Stimulated activated CD8-positive, alpha-beta memory T cell treated with anti-CD3 and anti-CD28 coated beads, Interleukin-15, amount 100 ng/mL, for 24 hours (primary cell): ENCODE measurements at regions not wholly inside any gene's neighbourhood (a gene's known extent, or its start where the extent isn't known, plus 50 kb on each side); places are given as distances from the start of the nearest gene placed in this dataset.

Source experiments
- DNase-seq: peaks from one replicate; pipeline ENCODE4 v3.0.0-alpha.2; 2020; ENCODE audit warnings: low read depth

GRCh38 chr22:47593291-47593690, 830.8 kb downstream of the TBC1D22A start:
- no peak for DNase-seq

DNA sequence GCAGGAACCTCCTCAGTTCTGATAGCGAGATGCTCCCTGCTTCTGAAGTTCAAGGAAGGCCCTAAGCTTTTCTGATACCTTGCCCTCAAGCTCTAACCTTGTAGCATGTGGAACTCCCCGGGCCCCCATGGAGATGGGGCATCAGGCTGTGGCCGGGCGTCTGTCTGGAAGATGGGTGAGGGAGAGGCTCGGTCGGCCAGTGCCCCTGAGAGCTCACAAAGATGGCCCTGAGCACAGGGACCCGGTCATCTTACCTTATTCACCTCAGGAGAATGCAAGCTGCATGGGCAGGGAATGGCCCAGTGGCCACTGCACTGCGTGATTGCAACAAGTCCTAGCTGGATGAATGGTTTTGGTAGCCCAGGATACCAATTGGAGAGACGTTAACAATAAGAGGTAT, 830.3 kb downstream of the TBC1D22A start:
- no peak for DNase-seq

DNA sequence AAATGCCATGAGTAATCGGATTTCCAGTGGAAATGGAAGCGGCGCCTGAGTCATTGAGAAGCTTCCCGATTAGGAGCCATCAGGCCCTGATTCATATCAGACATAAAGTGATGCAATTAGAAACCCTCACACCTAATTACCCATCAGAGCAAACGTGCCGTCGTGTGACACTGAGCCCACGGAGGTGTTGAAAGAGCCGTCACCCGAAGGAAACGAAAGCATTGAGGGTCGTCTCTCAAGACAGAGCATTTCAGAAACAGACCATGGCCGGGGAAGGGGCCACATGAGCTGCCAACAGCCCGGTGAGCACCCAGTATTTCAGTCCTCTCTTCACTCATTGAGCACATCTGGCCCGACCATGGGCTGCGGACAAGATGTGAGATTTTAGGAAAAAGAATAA, 829.3 kb downstream of the TBC1D22A start:
- no peak for DNase-seq

GRCh38 chr22:47591016-47591415, 828.6 kb downstream of the TBC1D22A start:
- DNase-seq, result no peak

GRCh38 chr22:47589271-47590250, 827.1 kb downstream of the TBC1D22A start:
- no peak for DNase-seq

DNA sequence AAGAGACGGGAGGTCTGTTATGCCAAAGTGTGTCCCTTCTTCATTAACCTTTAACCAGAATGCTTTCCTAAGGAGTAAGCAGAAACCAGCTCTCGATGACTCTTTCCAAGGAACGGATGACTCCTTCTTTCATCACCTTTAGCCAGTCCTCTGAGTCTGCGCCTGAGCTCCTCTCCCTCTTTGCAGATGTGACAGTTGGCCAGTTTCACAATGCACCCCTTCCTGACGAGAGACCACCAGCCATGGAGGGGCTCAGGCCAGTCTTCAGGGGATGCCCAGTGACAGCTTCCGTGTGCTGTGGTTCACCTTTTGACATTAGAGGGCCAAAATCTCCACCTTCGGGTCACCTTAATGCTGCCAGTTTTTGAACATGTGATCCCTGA, 826.1 kb downstream of the TBC1D22A start:
- no peak for DNase-seq

DNA sequence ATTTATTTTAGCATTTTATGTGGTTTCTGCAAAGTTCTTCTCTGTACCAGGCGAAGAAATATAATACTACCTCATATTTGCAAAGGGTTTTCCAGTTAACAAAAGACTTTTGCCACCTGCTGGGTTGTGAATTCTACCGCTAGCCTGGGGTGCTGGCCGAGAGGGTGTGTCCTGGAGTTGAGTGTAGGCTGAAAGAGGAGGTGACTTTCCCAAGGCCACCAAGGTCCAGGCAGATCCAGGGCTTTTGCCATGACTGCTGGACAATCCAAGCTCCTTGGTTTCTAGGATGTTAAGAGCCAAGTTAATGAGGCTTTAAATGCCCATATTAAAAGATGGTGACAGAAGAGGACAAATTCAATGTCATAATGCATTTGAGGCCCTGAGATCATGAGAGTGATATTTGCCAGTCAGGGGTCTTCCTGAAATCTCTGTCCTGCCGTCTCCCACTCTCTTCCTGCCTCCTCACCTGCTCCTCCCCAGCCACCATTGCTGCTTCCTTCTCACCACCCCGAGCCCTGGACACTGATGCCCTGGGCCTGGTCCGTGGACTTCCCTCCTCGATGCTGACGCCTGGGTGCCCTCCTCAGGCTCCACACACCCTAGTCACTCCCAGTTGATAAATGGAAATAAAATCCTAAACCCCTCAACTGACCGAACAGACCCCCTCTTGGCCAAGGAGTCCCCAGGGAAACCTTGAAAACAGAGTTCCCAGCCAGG, 825.6 kb downstream of the TBC1D22A start:
- no peak for DNase-seq

GRCh38 chr22:47587361-47587760, 824.9 kb downstream of the TBC1D22A start:
- no peak for DNase-seq

GRCh38 chr22:47586946-47587345, 824.5 kb downstream of the TBC1D22A start:
- DNase-seq, result no peak

GRCh38 chr22:47586038-47586437, 823.6 kb downstream of the TBC1D22A start:
- DNase-seq, result no peak

DNA sequence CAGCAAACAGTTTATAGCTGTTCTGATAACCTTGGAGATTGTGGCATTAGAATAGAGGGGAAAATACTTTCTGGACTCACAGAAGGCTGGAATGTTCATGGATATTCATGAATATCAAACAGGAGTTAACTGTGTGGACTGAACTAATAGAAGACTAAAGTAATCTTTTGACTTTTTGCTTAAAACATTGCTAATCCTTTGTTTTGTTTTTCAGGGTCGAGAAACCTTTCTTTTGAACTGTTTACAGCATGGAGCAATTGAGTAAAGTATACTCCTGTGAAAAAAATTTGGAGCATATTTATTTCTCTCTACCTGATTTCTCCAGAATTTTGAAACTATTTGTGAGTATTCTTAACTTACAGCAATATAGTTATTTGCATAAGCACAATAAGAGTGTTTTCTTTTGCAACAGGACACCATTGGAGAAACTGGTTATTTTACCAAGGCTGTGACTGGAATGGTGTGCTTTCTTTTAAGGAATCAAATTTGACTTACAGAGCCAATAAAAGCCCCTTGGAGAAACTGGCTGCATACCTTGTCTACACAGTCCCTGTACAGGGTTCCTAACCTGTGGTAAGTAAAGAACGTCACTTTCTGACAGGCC, 821.6 kb downstream of the TBC1D22A start:
- DNase-seq, result no peak

DNA sequence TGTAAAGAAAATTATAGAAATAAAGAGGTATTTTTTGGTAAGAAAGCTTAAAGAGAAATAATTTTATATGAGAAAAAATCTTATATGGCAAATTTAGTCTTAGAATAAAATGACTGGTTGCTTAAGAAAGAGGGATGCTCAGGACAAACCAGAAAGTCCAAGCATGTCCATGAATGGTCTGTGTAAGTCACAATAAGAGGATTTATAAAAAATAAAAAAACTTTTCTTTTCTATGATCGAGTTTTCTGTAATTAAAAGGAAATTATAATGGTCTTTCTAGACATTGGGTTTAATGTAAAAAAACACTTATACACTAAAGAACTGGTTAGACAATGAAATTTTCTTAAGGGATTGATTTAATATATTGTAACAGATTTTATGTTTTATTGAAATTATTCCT, 819.6 kb downstream of the TBC1D22A start:
- no peak for DNase-seq

GRCh38 chr22:47580121-47580520, 817.7 kb downstream of the TBC1D22A start:
- DNase-seq, result no peak

GRCh38 chr22:47576908-47577307, 814.5 kb downstream of the TBC1D22A start:
- no peak for DNase-seq

- DNase-seq, result no peak
Observed at GRCh38 chr22:47575291-47575690, 812.8 kb downstream of the TBC1D22A start.

DNA sequence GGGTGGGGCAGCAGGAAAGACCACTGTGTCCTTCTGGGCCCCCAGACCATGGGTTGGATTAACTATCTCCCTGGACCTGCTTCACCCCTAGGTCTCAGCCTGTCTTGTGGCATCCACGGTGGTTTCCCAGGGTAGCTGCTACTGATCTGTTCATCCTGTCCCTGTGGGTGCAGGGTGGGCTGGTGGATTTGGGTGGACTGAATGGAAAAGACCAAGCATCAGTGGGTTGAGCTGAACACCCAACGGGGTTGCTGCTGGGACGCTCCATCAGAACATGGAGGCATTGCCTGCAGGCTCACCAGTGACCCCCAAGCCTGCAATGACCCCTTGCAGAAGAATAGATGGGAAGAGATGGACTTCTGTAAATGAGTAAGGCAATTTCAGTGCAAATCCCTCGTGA, 812.1 kb downstream of the TBC1D22A start:
- DNase-seq, result no peak

DNA sequence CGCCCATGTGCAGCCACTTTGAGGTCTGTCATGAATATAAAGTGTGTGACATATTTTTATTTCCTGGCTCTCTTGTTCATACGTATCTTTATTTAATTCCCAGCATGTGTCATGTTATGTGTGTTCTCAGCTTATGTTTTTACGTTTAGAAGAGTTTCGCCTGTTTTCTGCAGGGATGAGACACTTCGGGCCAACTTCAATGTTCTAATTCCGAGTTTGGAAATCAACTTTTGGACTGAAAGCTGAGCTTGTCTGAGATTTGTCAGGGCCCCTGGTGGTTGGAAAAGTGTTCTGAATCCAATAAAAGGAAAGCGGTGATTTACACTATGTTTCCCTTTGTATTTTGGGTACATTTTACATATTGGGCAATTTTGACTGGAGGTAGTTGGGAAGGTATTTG, 810.7 kb downstream of the TBC1D22A start:
- DNase-seq, result no peak

- no peak for DNase-seq
Observed at GRCh38 chr22:47572443-47572842, 810.0 kb downstream of the TBC1D22A start.

DNA sequence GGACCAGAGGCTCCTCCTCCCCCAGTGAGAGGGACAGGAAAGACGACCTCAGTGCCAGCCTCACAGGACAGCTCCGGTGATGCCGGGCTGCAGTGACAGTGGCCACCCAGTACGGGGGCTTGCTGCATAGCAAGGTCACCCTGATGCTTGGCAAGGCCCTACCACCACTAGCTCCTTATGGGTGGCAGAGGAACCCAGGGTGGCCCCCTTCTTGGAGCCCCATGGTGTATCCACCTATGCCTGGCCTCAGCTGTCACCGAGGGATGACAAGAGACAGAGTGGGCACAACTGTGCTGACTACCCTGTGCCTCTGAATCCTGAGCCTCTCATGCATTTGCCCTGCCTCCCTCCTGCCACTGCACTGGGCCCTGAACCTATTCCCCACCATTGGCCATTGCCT, 809.2 kb downstream of the TBC1D22A start:
- no peak for DNase-seq

GRCh38 chr22:47570851-47571250, 808.4 kb downstream of the TBC1D22A start:
- DNase-seq, result no peak

DNA sequence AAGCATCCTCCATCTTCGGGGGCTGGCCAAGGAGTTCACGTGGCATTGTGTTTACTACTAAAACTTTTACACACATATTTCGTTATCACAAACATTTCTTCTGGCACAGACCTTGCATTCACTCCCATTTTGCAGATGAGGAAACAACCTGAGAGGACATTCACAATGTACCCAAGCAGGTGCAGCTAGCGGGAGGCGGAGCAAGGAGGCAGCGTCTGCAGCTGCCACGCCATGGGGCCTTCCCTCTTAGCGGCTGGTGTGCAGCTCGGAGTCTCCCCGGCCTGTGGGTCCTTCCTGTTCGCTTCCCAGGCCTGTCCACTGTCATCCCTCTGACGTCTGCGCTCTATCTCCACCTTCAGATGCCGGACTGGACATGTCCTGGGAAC, 807.8 kb downstream of the TBC1D22A start:
- DNase-seq, result no peak

- no peak for DNase-seq
Observed at GRCh38 chr22:47569389-47570299, 807.2 kb downstream of the TBC1D22A start.
